ENCODE measurements at regions not wholly inside any gene's neighbourhood (a gene's known extent, or its start where the extent isn't known, plus 50 kb on each side); places are given as distances from the start of the nearest gene placed in this dataset.

- H3K79me2 ChIP-seq (ENCODE audit: insufficient read depth): no peaks in the 10 kb centered on the region
- no peaks in the 10 kb centered on the region for H3K9me2 ChIP-seq (ENCODE audit: insufficient read depth)
- H3K9ac ChIP-seq: no peak overlapping the region
- no peak overlapping the region for H3K4me2 ChIP-seq (ENCODE audit: unreplicated experiment)
- 91 to 93% methylated on average over 5 of the region's 5 CpGs for WGBS, 2 experiments (ENCODE audit: low coverage in 1 of 2, low lambda C conversion rate in 2 of 2, missing lambda C conversion rate in 2 of 2)
- H3K27ac ChIP-seq: no peak overlapping the region
- H3K4me1 ChIP-seq (ENCODE audit: insufficient read depth): no peaks in the 10 kb centered on the region
- no peak overlapping the region for H3K4me3 ChIP-seq
- H3K36me3 ChIP-seq (ENCODE audit: low read depth): 0 out of 2 replicates have a peak, but pooled peaks cover 5% of the 10 kb centered on the region
- TF ChIP-seq EZH2 (IDR thresholded peaks at IDR 0.05; ENCODE audit: insufficient read depth, poor library complexity, severe bottlenecking): no peak
- no peak for TF ChIP-seq EZH2phosphoT487 (IDR thresholded peaks at IDR 0.05; ENCODE audit: insufficient read depth, low read depth)
- no peaks in the 10 kb centered on the region for H3K27me3 ChIP-seq (replicated peaks; ENCODE audit: insufficient read depth)
- H3K9me3 ChIP-seq (ENCODE audit: low read depth): no peaks in the 10 kb centered on the region
- no peaks in the 10 kb centered on the region for H4K20me1 ChIP-seq (ENCODE audit: insufficient read depth)
- no peak overlapping the region for H2AFZ ChIP-seq
- no peak for DNase-seq
- in situ Hi-C loops (cut with MboI): no loop called here
- H3F3A ChIP-seq (ENCODE audit: insufficient read depth): no peaks in the 10 kb centered on the region
These were observed 264.7 kb upstream of the AKR1E2 start for GRCh38 chr10:4561296-4561695.

GRCh38 chr10:4557469-4557868 is 268.5 kb upstream of the AKR1E2 start:
- in situ Hi-C loops (cut with MboI): no loop called here
- WGBS, 2 experiments (ENCODE audit: low coverage in 1 of 2, low lambda C conversion rate in 2 of 2, missing lambda C conversion rate in 2 of 2): 95 to 97% methylated on average over 12 to 13 of the region's 13 CpGs

DNA sequence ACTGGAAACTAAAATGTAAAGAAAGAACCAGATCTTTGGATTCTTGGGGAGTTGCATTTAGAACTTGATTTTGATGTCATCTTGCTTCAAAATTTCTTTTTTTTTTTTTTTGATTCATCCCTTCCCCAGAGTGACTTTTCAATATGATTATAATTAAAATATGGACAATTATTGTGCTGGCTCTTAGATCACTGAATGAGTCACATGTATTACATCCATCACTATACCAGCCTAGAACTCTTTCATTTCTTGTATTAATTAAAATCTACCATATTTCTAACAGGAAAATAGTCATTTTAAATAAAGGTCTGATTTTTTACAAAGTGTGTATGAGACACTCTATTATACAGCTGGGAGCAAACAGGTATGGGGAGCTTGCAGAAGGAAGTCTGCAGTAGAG is 269.5 kb upstream of the AKR1E2 start:
- in situ Hi-C loops (cut with MboI): no loop called here
- no peaks in the 10 kb centered on the region for H3F3A ChIP-seq (ENCODE audit: insufficient read depth)
- TF ChIP-seq EZH2phosphoT487 (IDR thresholded peaks at IDR 0.05; ENCODE audit: insufficient read depth, low read depth) (no peak), EZH2 (IDR thresholded peaks at IDR 0.05; ENCODE audit: insufficient read depth, poor library complexity, severe bottlenecking) (no peak)
- peak; percentile 6 for DNase-seq
- no peak overlapping the region for H3K9ac ChIP-seq
- H3K9me2 ChIP-seq (ENCODE audit: insufficient read depth): no peaks in the 10 kb centered on the region
- H3K36me3 ChIP-seq (ENCODE audit: low read depth): 0 out of 2 replicates have a peak, but pooled peaks cover 5% of the 10 kb centered on the region
- no peak overlapping the region for H2AFZ ChIP-seq
- no peaks in the 10 kb centered on the region for H3K27me3 ChIP-seq (replicated peaks; ENCODE audit: insufficient read depth)
- H3K9me3 ChIP-seq (ENCODE audit: low read depth): no peaks in the 10 kb centered on the region
- H3K79me2 ChIP-seq (ENCODE audit: insufficient read depth): no peaks in the 10 kb centered on the region
- H3K4me2 ChIP-seq (ENCODE audit: unreplicated experiment): no peak overlapping the region
- no peak overlapping the region for H3K4me3 ChIP-seq
- no peaks in the 10 kb centered on the region for H3K4me1 ChIP-seq (ENCODE audit: insufficient read depth)
- H3K27ac ChIP-seq: no peak overlapping the region
- no peaks in the 10 kb centered on the region for H4K20me1 ChIP-seq (ENCODE audit: insufficient read depth)

More at GRCh38 chr10:4557469-4557868, 268.5 kb upstream of the AKR1E2 start:
- Histone ChIP-seq H3F3A (ENCODE audit: insufficient read depth) (no peaks in the 10 kb centered on the region), H4K20me1 (ENCODE audit: insufficient read depth) (no peaks in the 10 kb centered on the region), H3K9ac (no peak overlapping the region), H3K79me2 (ENCODE audit: insufficient read depth) (no peaks in the 10 kb centered on the region), H3K36me3 (ENCODE audit: low read depth) (0 out of 2 replicates have a peak, but pooled peaks cover 5% of the 10 kb centered on the region), H3K4me3 (no peak overlapping the region), H2AFZ (no peak overlapping the region), H3K27ac (no peak overlapping the region), H3K9me2 (ENCODE audit: insufficient read depth) (no peaks in the 10 kb centered on the region), H3K27me3 (replicated peaks; ENCODE audit: insufficient read depth) (no peaks in the 10 kb centered on the region), H3K9me3 (ENCODE audit: low read depth) (no peaks in the 10 kb centered on the region), H3K4me2 (ENCODE audit: unreplicated experiment) (no peak overlapping the region), H3K4me1 (ENCODE audit: insufficient read depth) (no peaks in the 10 kb centered on the region)
- no peak for DNase-seq
- no peak for TF ChIP-seq EZH2phosphoT487 (IDR thresholded peaks at IDR 0.05; ENCODE audit: insufficient read depth, low read depth)
- no peak for TF ChIP-seq EZH2 (IDR thresholded peaks at IDR 0.05; ENCODE audit: insufficient read depth, poor library complexity, severe bottlenecking)

- TF ChIP-seq EZH2 (IDR thresholded peaks at IDR 0.05; ENCODE audit: insufficient read depth, poor library complexity, severe bottlenecking): no peak
- TF ChIP-seq EZH2phosphoT487 (IDR thresholded peaks at IDR 0.05; ENCODE audit: insufficient read depth, low read depth): no peak
- Histone ChIP-seq H3K36me3 (ENCODE audit: low read depth) (0 out of 2 replicates have a peak, but pooled peaks cover 5% of the 10 kb centered on the region), H3K4me2 (ENCODE audit: unreplicated experiment) (no peak overlapping the region), H3K9me2 (ENCODE audit: insufficient read depth) (no peaks in the 10 kb centered on the region), H4K20me1 (ENCODE audit: insufficient read depth) (no peaks in the 10 kb centered on the region), H3K9me3 (ENCODE audit: low read depth) (no peaks in the 10 kb centered on the region), H3K4me3 (no peak overlapping the region), H3K4me1 (ENCODE audit: insufficient read depth) (no peaks in the 10 kb centered on the region), H3K27ac (no peak overlapping the region), H3F3A (ENCODE audit: insufficient read depth) (no peaks in the 10 kb centered on the region), H3K27me3 (replicated peaks; ENCODE audit: insufficient read depth) (no peaks in the 10 kb centered on the region), H3K9ac (no peak overlapping the region), H2AFZ (no peak overlapping the region), H3K79me2 (ENCODE audit: insufficient read depth) (no peaks in the 10 kb centered on the region)
- WGBS, 2 experiments (ENCODE audit: low coverage in 1 of 2, low lambda C conversion rate in 2 of 2, missing lambda C conversion rate in 2 of 2): 94 to 96% methylated on average over 3 of the region's 3 CpGs
- DNase-seq: no peak
- in situ Hi-C loops (cut with MboI): no loop called here
These were observed 270.1 kb upstream of the AKR1E2 start for GRCh38 chr10:4555920-4556319.

GRCh38 chr10:4549139-4549653 is 276.8 kb upstream of the AKR1E2 start:
- Histone ChIP-seq H3K9ac (no peak overlapping the region), H3K4me2 (ENCODE audit: unreplicated experiment) (no peak overlapping the region), H3K9me3 (ENCODE audit: low read depth) (no peaks in the 10 kb centered on the region), H3K79me2 (ENCODE audit: insufficient read depth) (no peaks in the 10 kb centered on the region), H3K27ac (no peak overlapping the region), H3K4me1 (ENCODE audit: insufficient read depth) (peaks cover 21% of the 10 kb centered on the region), H3K27me3 (replicated peaks; ENCODE audit: insufficient read depth) (no peaks in the 10 kb centered on the region), H3K36me3 (ENCODE audit: low read depth) (no peaks in the 10 kb centered on the region), H3F3A (ENCODE audit: insufficient read depth) (peaks cover 9% of the 10 kb centered on the region), H3K4me3 (no peak overlapping the region), H3K9me2 (ENCODE audit: insufficient read depth) (no peaks in the 10 kb centered on the region), H2AFZ (no peak overlapping the region), H4K20me1 (ENCODE audit: insufficient read depth) (no peaks in the 10 kb centered on the region)
- DNase-seq: peak; percentile 16
- in situ Hi-C loops (cut with MboI): no loop called here
- TF ChIP-seq EZH2phosphoT487 (IDR thresholded peaks at IDR 0.05; ENCODE audit: insufficient read depth, low read depth) (no peak), EZH2 (IDR thresholded peaks at IDR 0.05; ENCODE audit: insufficient read depth, poor library complexity, severe bottlenecking) (no peak)
- 88 to 89% methylated on average over 2 of the region's 2 CpGs for WGBS, 2 experiments (ENCODE audit: low coverage in 1 of 2, low lambda C conversion rate in 2 of 2, missing lambda C conversion rate in 2 of 2)
